ENCODE measurements at regions not wholly inside any gene's neighbourhood (a gene's known extent, or its start where the extent isn't known, plus 50 kb on each side); places are given as distances from the start of the nearest gene placed in this dataset.
A peak's percentile ranks its signal among the peaks of the same experiment; 100 is the strongest.

- no peak for DNase-seq
Measured at GRCh38 chr17:77493901-77494663, 353.3 kb downstream of the SEC14L1 start.

DNA sequence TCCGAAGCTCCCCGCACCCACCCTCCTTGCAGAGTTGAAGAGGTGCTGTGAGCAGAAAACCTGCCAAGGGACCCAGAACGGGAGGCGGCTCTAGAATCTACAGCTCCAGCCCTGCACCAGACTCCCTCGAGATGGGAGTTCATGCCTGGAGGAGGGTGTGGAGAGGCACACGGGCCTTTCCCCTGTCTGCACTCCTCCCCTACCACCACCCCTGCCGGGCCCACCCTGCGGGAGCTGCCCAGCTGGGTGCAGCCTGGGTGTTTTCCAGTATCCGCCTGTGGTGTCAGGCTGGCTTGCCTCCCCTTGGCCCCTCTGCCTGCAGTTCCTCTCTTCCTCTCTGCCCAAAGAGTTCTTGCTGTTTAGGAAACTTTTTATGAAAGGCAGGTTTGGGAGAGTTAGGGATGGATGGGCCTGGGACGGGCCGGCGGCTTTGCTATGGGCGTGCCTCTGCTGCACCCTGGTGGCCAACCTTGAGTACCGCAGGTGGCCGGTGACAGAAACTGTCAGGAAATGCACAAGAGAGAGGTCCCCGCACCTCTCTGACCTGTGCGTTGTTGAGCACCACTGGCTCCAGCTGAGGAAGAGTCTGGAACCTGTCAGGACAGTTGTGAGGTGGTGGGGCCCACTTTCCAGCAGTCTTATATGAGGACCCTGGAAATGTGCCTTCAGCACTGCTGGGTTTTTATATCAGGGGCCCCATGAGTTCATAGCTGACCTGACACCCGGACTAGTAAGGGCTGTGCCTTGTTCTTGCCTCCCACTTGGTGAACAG lies 354.1 kb downstream of the SEC14L1 start:
- DNase-seq = peak; percentile 13

DNA sequence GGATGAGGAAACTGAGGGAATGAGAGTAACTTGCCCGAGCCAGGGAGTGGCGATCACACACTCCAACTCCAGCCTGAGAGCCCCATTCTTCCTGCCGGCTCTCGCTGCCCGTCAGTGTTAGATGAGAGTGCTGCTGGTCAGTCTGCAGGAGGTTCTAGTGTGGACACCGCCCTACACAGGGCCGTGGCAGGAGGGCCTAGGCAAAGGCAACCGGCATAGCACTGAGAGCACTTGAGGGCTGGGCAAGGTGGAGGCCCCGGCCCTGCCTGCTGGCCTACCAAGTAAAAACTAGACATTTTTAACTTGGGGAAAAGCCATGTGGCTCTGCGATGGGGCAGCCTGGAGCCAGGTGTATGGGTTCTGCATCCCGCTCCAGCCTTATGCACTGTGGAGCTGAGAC lies 354.8 kb downstream of the SEC14L1 start:
- DNase-seq = no peak

- DNase-seq = no peak
Measured at GRCh38 chr17:77496401-77496801, 355.6 kb downstream of the SEC14L1 start.

DNA sequence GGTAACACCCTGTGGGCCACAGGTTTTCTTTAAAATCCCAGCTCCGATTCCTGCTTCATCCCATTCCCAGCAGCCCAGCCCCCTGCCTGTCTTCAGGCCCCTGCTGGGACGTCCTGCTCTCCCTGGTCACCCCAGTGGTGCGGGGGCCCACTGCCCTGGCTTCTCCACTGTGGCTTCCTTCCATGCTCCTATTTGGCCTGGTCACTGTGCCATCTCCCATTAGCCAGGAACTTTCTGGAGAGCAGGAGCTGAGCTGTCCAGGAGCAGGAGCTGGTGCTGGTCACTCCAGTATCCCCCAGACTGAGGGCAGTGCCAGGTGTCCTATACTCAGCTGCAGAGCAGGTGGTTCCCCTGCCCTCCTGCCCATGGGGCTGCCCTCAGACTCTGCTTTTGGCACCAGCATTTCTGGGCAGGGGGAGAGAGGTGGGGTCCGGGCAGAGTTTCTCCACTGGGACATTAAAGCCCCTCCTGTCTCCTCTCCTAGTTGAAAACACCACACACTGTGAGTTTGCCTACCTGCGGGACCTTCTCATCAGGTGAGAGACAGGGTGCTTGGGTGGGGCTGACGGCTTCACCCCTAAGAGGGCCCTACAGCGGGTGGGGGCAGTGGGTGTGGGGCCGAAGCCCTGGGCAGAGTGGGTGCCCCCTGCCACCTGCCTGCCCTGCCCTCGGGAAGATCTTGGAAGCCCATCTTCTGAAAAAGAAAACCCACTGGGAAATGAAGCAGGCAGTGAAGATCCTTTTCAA lies 356.2 kb downstream of the SEC14L1 start:
- DNase-seq = no peak

GRCh38 chr17:77497578-77497934 lies 356.8 kb downstream of the SEC14L1 start:
- no peak for DNase-seq

- no peak for DNase-seq
Measured at GRCh38 chr17:77498091-77498741, 357.4 kb downstream of the SEC14L1 start.

DNA sequence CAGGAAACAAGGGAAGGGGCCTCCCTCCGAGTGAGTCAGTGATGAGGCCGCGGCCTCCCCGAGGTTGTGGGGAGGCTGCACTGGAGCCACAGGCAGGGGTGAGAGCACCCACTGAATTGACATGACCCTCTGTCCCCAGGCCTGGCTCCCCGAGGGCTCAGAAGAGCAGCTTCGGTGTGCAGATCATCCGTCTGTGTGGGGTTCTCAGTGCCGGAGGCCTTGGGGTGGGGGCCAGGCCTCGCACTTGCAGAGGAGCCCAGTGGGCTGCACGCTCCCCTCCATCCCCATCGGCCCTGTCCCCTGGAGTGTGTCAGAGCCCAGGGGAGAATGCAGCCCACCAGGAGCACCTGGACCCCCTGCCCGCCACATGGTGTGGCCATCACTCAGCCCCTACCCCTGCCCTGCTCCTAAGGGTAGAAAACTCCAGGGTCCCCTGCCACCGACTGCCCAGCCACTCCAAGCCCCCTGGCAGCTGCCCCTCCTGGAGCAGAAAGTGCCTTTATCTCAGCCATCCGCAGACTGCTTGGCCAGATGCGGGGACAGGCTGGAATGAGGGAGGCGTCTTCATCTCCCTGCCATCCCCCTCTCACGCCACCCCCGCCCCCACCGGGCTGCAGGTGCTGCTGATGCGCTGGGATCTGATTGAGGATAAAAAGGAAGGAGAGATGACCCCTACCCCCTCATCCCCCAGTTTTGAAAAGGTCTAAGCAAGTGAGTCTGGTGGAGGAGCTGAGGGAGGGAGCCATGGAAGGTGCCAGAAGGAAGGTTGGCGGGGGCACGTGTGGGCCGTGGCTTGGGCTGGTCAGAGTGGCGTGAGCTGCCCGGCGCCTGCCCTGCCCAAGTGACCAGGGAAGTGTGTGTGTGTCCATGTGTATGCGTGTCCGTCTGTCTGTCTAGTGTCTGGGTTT lies 358.3 kb downstream of the SEC14L1 start:
- DNase-seq = no peak

DNA sequence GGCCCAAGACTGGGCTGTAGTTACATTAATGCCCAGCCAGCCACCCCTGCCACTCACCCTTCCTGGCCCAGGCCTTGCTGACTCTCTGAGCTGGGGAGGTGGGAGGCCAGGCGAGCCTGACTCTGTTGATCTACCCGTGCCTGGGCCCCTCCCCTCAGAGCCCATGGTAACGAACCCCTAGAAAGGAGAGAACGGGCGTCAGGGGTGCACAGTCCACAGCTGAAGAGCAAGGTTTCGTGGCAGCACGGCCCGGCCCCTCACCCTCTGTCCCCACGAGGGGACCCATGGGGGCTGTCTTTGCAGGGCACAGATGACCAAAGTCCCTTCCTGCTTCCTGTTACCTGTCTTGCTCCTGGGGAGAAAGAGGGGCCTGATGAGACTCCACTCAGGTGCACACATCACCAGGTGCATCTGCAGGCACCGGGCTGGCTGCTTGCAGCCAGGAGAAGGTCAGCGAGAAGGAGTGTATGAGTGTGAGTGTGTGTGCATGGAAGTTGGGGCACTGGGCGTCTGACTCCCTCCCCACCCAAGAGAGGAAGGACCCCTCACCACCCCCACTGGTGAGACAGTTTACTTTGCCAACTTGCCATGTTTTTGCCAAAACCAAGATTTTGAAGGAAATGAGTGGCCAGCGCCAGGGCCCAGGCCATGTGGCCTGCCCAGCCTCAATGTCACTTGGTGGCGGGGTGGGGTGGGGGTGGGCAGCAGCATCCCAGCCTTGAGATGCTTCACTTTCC lies 359.1 kb downstream of the SEC14L1 start:
- no peak for DNase-seq

GRCh38 chr17:77501101-77501566 lies 360.4 kb downstream of the SEC14L1 start:
- no peak for DNase-seq

- no peak for DNase-seq
Measured at GRCh38 chr17:77501751-77502625, 361.2 kb downstream of the SEC14L1 start.

- no peak for DNase-seq
Measured at GRCh38 chr17:77502626-77503292, 362.0 kb downstream of the SEC14L1 start.

- no peak for DNase-seq
Measured at GRCh38 chr17:77503293-77503655, 362.5 kb downstream of the SEC14L1 start.

GRCh38 chr17:77503916-77504651 lies 363.3 kb downstream of the SEC14L1 start:
- no peak for DNase-seq

DNA sequence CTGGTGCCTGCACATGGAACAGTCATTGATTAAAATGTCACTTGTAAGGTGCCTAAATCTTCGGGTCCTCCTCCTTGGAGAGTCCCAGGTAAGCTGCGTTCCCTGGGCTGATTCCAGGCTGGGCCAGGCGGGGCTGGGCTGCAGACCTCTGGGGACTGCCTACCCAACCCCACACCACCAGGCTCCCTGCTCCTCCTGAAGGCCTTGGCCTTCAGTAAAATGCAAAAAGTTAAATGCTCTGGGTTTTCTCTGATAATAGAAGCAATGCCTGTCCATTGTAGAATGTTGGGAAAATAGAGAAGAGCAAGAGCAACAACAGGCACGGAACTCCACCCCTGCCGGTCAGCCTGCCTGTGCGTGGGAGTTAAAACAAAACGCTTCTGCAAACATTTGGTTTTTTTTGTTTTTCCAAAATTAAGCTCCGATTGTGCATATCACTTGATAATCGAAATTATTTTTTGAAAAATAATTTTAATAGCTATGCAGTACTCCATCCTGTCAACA lies 363.9 kb downstream of the SEC14L1 start:
- no peak for DNase-seq

DNA sequence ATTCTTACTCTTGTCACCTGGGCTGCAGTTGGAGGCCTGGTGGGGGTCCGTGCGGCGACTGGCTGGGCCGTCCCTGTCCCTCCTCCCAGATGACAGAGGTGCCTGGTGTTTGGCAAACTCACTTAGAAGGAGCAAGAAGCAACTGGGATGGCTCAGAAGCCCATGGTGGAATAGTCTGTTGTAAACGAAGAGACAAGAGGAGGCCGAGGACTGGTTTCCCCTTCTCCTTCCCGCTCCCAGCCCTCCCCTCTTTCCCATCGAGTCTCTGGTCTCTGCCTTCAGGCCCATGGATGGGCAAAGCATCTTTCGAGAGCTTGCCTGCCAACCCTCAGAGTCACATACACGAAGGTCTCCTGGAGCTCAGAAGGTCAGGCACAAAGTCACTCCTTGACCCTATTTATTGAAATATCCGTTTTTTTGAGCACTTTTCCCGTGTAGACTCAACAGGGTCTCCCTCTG lies 364.4 kb downstream of the SEC14L1 start:
- DNase-seq = no peak

DNA sequence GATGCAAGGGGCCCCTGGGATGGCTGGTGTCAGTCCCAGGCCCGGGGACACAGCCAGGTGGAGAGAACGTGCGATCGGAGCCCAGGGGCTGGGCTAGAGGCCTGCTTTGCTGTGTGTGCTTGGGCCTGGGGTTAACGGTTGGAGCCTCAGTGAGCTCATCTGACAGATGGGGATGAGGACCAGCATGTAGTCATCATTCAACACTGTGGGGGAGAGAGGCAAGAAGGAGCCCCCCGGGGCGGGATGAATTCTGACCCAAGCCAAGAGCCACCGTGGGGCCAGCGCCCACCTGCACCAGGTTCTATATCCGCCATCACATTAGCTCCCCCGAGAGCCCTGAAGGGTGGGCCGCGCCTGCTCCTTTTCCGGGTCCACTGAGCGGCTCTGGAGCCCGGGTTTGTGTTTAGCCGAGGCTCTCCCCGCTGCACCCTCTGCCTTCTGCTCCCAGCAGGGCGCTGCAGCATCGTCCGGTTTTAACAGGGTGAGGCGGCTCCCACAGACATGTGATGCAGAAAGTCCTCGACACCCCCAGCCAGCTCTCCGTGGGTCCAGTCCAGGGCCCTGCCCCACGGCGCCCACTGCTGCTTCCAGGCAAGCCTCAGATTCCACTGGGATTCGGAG lies 365.7 kb downstream of the SEC14L1 start:
- DNase-seq = no peak

Measured in NCI-H2029 (cell line).